CD4-positive, alpha-beta T cell treated with Interleukin-17A for 4 hours (primary cell): ENCODE measurements at regions not wholly inside any gene's neighbourhood (a gene's known extent, or its start where the extent isn't known, plus 50 kb on each side); places are given as distances from the start of the nearest gene placed in this dataset.

Source experiments
- DNase-seq: peaks from one replicate; pipeline ENCODE4 v3.0.0-alpha.2; 2020; ENCODE audit warnings: mixed read lengths

DNA sequence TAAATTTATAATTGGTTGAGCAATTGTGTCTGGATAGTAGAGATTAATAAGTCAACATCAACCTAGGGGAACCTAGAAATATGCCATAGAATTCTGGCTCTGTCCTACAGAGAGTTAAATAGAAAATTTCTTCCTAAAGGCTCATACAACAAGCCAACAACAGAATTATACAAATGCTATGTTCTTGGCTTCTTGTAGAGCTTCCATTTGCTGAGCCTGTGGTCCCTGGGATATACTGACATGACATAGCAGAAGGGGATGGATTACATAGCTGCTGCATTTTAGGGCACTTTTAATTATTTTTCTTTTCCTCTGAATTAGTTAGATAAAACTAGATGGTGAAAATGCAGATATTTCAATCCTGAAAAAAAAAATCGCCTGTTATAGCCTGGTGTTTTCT, 95.5 kb upstream of the ST6GAL2 start:
- DNase-seq, result no peak

DNA sequence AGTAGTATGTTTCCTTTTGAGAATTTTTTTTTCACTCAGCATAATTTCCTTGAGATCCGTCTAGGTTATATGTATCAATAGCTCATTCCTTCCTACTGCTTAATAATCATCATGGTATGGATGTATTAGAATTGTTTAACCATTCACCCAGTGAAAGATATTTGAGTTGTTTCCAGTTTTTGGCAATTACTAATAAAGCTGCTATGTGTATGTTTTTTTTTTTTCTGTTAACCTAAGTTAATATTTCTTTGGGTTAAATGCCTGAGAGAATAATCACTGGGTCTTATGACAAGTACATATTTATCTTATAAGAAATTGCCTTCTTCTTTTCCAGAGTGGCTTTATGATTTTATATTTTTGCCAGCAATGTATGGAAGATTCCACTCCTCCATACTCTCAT, 96.4 kb upstream of the ST6GAL2 start:
- no peak for DNase-seq

DNA sequence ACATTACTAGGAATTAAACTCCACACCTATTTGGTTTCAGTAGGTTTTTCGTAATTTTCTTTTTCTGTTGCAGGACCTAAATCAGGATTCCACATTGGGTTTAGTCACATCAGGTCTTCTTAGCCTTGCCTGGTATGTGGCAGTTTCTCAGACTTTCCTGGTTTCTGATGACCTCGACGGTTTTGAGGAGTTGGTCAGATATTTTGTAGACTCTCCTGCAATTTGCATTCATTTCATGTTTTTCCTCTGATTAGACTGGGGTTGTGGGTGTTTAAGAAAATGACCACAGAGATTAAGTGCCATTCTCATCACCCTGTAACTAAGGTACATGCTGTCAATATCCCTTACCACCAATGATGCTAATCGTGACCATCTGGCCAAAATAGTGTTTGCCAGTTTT, 97.3 kb upstream of the ST6GAL2 start:
- no peak for DNase-seq

DNA sequence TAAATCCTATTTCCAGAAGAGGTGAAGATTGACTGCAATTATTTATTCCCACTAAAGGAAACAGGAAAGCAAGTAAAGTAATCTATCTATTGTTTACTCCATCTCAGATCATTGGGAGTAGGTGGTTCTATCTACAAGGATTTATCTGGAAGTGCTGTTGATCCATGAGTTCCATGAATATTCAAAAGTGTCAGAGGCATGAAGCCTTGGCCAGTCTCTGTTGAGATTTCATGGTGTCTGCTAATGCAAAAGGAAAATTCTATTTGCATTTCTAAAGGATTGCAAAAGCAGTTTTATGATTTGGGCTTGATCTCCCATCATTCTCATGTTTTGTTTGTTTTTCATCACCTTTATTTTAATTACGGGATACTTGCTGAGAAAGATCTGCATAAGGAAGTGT, 102.4 kb upstream of the ST6GAL2 start:
- DNase-seq, result no peak

DNA sequence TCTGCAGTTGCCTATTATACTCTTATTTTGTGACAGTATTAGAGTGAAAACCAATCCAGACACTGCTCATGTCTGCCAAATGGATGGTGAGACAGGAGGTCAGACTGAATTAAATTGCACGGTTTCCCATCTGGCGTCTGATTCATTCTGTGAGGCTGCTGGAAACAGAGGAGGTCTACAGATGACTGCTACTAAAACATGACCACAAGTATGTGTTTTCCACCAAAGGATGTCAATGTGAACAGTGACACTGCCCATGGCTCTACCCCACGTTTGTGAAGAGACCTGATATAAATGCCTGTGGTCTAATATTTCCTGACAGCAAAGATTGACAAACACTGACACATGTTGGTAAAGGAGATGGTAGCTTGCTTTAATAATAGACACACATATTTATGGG, 104.3 kb upstream of the ST6GAL2 start:
- no peak for DNase-seq

DNA sequence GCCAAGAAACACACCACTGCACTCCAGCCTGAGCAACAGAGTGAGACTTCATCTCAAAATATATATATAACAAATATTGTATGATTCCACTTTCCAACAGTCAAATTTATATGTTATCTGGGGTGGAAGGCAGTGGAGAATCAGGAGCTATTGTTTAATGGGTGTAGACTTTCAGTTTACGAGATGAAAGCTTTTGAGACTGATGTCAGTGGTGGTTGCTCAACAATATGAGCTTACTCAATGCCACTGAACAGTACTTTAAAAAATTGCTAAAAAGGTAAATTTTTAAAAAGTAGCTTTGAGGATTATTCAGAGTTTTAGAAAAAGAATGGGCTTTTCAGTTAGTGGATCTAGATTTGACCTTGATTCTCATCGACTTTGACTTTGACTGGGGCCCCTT, 105.9 kb upstream of the ST6GAL2 start:
- DNase-seq, result no peak

DNA sequence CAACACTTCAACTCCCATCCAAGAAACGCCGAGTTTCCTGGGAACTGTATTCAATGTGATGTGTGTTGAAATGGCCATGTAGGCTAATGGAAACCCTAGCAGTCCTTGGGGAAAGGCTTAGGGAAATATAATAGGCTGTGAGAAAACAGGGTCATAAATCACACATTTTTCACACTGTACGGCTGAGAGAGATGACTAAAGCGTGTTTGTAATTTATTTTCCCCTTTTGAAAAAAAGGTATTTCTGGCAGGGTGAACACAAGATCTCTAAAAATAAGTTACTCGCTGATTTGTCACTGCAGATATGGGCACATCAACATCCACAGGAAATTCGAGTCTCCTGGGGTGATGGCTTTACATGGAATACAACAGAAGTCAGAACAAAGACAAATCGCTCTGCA, 109.6 kb upstream of the ST6GAL2 start:
- DNase-seq, result no peak

DNA sequence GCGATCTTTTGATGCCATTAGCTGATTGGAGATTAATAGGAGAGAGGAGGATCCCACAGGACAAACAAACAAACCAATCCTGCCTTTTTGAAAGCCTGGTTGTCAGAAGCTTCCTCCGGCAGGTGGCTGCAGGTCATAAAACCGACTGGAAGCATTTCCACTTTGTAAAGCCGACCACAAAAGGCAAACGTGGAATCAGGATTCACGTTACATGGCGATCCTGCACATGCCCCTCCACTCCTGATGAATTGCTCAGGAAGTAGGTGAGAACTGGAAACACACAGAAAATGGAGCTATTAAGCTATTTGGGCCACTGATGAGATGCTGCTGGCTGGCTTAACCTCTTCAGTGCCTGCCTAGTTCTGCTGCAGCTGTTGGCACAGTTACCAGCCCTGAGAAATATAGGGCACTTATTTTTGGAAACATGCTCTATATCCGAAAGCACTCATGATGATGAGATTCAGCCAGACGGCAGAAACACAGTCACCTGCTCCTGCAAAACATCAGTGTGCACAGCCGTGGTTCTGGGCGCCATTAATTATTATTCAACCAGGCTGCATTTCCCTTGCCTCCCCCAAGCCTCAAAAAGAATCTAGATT, 110.3 kb upstream of the ST6GAL2 start:
- DNase-seq, result no peak

DNA sequence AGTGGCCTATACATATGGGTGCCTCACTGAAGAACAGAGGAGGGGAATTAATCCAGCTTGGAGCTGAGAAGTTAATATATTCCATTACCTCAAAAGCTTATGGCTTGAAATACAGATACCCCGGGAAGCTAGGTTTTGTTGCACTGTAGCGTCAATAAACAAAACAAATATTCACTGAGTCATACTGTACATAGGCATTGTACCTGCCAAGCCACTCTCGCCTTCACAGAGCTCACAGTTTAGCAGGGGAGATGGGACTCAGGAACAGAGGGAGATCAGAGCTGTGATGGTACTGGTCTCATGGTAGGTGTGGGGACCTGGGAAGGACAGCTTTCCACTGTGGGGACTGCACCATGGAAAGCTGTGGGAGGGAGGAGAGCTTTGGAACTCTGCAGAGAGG, 111.2 kb upstream of the ST6GAL2 start:
- no peak for DNase-seq

DNA sequence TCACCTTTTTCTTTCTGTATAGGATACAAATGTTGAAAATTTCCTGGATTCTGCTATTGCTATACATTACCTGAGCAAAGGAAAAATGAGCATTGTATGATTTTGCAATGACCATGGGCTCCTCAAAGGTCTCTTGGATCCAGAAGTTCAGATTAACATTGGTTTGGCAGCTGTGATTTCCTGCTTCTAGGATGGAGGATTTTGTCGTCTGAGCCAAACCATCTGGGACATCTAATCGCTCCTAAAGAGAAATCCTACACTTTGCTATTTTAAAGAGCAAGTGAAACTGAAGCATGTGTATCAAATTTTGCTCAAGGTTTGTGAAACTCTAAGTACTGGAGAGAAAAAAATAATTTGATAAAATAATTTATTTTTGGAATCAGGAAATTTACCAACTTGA, 115.1 kb upstream of the ST6GAL2 start:
- no peak for DNase-seq

DNA sequence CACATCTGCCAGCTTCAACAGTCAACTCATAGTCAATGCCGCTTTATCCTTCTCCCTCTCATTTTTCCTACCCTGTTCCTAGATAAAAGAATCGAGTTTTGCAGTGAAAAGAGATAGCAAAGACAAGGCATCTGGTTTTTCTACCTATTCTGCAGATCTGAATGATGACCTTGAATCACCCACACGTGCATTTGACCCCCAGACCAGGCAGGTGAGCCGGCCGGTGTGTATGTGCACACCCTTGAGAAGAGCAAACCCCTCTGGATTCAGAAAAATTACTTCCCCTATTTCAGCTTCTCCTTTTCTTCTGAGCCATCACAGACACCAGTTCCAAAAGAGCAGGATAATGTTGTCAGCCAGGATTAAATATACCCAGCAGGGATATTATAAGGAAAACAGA, 115.6 kb upstream of the ST6GAL2 start:
- no peak for DNase-seq

DNA sequence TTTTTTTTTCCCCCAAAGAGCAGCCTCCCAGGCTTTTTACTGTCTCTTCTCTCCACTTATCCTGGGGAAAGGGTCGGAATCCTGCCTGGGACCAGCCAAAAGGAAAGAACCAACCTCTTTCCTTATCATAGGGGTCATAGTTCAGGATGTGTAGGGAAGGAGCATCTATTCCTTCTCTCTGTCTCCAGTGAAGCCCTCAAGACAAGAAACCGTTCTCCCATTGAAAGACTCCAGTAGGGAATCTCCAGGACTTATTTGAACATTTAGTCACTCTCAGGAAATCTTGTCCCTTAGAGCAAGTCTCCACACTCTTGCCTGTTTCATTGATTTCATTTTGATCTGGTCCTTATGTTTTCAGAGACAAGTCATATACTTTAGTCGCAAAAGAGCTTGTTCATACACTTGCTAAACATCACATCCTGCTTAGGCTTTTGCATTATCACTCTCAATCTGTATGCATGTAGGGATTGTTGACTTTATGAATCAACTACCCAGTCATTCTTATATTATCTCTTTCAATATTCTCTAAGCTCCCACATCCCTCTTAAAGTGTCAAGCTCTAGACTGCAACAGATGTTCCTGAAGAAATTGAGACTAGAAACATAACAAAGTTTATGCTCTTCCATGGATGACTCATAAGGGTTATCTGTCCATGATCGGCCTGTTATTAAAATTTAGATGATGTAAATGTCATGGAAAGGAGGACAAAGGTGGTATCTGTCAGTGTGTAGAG, 116.2 kb upstream of the ST6GAL2 start:
- DNase-seq, result no peak

DNA sequence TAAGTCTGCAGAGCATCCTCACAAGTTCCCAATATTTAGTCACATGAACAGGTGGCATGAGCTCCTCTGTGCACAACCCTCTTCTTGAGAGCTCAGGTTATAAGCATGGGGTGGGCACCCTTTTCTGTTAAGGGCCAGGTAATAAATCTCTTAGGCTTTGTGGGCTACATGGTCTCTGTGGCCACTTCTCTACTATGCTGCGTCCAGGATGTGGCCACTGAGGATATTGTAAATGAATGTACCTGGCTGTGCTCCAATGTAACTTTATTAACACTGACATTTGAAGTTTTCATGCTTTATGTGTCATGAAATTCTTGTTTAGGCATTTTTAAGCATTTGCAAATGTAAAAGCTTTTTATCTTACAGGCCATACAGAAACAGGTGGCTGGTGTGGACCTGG, 116.8 kb upstream of the ST6GAL2 start:
- DNase-seq, result no peak

DNA sequence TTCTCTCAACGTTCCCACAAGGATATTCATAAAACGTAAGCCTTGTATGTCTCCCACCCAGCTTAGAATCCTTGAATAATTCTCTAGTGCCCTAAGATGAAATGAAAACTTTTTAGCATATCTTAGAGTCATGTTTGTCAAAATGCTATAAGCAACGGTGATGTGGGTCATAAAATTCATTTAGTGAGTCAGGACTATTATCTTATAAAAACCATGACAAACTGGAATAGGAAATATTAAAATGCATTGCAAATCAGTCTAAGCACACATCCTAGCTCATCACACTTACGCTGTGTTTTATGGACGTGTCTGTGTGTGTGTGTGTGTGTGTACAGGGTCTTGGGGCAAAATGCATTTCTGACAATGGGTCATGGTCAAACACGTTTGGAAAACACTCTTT, 119.9 kb upstream of the ST6GAL2 start:
- DNase-seq, result no peak

DNA sequence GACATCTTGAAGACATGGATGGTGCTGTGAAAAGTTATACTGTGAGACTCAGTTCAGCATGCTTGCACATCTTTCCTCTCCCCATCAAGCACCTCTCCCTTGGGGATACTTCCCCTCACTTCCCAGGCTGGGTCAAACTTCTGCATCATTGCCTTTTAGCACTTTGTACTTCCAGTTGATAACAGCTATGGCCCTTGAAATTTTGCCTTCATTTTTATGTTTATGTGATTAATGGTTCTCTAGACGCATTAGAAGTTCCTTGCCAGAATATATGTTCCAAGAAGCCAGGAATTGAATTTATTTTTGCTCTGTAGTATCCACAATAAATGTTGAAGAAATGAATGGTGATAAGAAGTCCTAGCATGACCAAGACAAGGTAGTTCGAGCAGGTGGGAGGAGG, 120.9 kb upstream of the ST6GAL2 start:
- no peak for DNase-seq

DNA sequence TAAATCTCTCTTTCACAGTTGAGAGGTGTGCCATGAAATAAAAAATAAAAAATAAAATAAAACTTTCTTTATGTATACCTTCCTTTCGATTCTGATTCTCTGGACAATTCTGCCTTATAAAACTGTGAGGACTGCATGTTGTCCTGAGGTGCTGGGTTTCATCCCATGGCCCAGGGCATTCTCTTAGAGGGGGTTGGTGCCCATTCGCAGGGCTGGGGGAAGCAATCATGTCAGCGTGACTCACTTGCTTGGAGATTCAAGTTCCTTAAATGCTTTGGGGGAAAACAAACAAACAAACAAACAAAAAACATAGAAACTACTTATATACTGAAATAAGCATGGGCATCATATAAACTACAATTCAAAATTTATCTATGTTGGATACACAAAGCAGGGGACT, 122.0 kb upstream of the ST6GAL2 start:
- DNase-seq, result no peak

DNA sequence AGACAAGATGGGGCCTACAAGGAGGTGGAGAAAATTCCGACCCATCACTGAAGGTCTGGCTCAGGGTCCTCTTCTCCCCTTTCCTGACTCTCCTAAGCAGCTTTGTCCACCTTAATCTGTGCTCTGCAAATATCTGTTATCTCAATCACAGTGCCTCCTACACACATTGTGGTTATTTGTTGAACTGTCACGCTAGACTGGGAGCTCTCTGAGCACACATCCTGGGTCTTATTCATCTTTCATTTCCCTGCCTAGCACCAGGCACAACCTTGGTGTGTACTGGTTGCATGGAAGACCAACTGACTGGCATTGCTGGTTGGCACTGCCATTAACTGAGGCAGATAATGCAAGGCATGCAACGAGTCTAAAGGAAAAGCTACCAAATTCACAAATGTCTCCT, 122.9 kb upstream of the ST6GAL2 start:
- no peak for DNase-seq

DNA sequence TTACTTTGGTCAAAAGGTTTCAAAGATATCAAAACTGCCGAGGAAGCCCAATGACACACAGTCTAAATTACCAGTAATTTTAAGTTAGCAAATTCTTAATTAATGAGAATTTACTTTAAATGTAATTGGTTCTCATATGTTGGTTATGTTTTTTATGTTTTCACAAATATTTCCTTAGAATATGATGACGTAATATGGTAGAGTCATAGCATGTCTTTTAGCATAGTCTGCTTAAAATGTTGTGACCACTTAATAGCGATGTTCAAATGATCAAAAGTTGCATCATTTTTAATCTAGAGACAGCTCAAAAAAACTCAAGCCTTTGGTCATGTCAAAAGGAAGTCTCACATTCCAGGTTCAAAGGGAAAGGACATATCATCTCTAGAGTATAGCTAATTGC, 123.3 kb upstream of the ST6GAL2 start:
- DNase-seq, result no peak

DNA sequence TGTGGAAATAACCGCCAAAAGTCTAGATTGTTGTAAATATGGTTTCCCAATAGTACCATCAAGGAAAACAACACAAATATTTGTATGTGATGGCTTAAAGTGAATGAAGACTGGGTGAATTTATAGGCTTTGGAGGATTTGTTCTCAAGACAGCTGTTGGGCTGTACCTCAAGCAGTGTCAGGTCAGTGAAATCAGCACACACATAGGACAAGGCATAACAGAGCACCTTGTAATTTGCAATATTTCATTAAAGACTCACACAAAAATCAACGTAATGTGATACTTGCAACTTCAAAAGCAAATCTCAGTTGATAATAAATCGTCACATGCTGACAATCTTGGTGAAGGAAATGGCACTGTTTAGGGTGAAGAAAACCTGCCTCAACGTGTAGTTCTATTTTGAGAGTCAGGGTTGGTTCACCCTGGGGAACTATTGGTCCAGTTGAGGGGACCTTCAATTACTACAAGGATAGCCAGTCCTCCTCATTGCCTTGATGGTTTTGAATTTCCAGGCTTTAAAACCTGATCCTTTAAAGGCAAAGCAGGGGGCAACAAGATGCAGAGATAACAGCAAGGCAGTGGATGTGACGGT, 126.8 kb upstream of the ST6GAL2 start:
- no peak for DNase-seq

DNA sequence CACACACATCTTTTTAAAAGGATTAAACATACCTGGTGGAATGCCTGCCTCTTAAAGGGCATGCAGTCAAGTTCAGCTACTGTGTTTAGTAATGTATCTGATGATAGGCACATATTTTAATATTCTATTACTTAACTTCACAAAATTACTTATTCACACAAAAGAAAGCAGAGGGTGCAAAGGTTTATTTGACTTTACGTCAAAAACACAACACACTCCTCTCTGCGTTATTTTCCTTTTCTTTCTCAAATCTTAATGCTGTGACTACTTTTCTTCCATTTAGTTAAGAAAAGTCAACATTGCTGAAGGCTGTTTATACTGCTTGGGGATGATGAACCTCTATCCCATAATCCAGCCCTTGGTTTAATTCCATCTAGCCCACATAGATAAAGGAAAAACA, 127.9 kb upstream of the ST6GAL2 start:
- no peak for DNase-seq

DNA sequence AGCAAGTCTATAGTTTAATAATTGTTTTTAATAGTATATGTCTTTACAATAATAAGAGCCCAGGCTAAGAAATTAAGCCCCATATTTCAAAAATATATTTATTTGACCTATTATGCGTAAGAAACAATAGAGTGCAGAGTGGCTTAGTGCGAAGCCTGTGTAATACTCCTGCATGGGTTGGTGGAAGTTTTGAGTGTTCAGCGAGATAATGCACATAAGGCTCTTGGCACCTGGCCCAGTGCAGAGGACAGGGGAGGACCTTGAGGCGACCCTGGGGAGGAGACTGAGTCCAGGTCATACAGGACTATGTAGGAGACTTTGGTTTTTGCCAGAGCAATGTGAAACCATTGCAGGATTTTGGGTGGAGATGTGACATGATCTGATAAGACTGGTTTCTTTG, 132.4 kb upstream of the ST6GAL2 start:
- DNase-seq, result no peak

DNA sequence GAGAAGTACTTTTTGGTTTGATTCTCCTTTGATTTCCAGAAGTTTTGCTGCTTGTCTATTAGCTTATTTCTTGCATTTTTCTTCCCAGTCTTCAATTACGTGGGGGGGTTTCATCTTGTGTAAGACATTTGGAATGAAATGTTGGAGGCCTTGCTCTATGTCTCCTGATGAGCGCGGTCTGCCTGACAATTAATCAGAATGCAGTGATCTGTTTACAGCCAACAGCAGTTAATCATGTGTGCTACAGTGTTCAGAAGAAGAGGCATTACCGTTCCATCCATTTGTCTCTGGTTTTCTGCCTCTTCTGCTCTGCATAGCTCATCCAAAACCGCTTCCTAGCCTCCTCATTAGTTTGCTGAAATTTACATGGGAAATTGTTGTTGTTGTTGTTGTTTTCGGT, 134.4 kb upstream of the ST6GAL2 start:
- DNase-seq, result no peak

DNA sequence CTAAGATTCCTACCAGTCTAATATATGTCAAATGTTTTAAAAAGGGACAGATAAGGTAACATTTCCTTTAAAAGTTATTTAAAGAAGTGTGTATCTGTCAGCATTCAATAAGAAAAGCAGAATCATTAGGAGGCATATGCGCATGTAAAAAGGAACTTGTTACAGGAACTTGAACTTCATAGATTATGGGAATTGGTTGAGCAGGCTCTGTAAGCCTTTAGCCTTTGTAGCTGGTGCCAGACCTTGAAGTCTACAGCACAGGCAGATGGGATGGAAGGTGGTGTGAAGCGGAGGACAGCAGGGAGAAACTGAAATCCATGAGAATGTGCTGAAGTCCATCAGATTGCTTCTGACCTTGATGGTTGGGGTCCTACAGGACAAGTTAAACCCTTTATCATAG, 138.3 kb upstream of the ST6GAL2 start:
- DNase-seq, result no peak

DNA sequence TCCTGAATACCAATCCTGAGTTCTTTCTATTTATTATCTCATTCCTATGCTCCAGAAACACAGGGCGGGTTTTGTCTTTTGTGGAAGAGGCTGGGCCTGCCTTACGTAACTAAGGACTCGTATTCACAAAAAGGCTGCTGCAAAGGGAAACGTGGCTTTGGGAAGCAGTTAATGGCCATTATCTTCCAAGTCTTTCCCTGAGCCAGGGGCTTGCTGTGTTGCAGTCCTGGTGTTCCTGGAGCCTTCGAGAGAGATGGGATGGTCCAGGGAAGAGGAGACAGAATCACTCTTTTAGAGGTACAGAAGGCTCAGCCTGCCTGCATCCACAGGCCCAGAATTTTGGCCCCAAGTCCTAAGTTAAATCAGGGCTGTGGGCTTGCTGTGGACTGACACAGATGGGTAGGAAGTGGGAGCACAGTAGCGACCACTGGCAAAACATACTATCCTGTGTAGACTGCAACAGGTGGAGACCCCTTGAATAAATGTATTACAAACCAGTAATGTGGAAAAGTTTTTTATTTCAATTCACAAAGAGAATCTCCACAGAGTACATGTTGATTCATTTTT, 139.4 kb upstream of the ST6GAL2 start:
- no peak for DNase-seq
